GM13976 (cell line): ENCODE measurements at regions not wholly inside any gene's neighbourhood (a gene's known extent, or its start where the extent isn't known, plus 50 kb on each side); places are given as distances from the start of the nearest gene placed in this dataset.
"Not testable (repeated sequence)": the region's sequence is repeated elsewhere in the genome, so short reads cannot be mapped to it uniquely, and the experiment has no call there.

Source experiments
- DNase-seq: peaks from one replicate; pipeline ENCODE4 v3.0.0; 2012; ENCODE audit warnings: low spot score
- CTCF ChIP-seq: IDR thresholded peaks from 2 replicates; pipeline ENCODE4 v1.5.1; 2012; ENCODE audit warnings: borderline replicate concordance, mild to moderate bottlenecking; ENCODE audit not compliant: insufficient read depth; ENCODE audit errors: extremely low read depth, missing control alignments, control extremely low read depth
- in situ Hi-C: fragments of 300-500 bp; cut with MboI; formaldehyde crosslinking; loops from one replicate; pipeline ENCODE4 v1.12.0; 2022; ENCODE audit warnings: low sequenced_read_pairs, mixed read lengths, inconsistent platforms; ENCODE audit not compliant: unreplicated experiment

GRCh38 chr17:30589431-30589830, 112.2 kb downstream of the GOSR1 start:
- TF ChIP-seq CTCF: no peak
- in situ Hi-C loops: no loop called here
- no peak for DNase-seq

DNA sequence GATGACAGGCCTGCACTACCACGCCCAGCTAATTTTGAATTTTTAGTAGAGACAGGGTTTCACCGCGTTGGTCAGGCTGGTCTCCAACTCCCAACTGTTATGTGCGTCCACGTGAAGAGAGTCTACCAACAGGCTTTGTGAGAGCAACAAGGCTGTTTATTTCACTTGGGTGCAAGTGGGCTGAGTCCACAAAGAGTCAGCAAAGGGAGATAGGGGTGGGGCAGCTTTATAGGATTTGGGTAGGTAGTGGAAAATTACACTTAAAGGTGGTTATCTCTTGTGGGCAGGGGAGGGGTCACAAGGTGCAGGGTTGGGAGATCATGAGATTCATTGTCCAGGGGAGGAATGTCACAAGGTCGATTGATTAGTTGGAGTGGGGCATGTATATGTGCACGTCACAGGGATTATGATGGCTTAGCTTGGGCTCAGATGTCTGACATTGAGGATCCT, 111.6 kb downstream of the GOSR1 start:
- DNase-seq: no peak
- in situ Hi-C loops: no loop called here
- no peak for TF ChIP-seq CTCF

- no peak for DNase-seq
- in situ Hi-C loops: no loop called here
- no peak for TF ChIP-seq CTCF
These were observed 109.8 kb downstream of the GOSR1 start for GRCh38 chr17:30586818-30587595.

DNA sequence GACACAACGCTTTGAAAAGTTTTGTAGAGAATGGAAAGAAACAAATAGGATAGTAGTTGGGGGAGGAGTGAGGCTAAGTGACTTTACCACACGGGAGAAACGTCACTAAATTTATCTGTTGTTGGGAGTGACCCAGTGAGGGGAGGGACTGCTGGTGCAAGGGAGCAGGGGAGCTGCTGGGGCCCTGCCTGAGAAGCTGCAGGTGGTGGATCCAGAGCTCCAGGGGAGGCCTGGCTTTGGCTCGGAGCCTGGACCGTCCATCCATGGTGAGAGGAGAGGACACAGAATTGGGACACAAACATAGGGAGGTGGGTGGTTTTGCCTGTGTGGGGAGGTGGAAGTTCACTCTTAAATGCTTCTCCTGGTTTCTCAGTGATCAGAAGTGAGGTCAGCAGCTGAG, 107.6 kb downstream of the GOSR1 start:
- no peak for DNase-seq
- TF ChIP-seq CTCF: no peak
- in situ Hi-C loops: no loop called here

GRCh38 chr17:30580916-30581315, 103.7 kb downstream of the GOSR1 start:
- DNase-seq: no peak
- in situ Hi-C loops: no loop called here

DNA sequence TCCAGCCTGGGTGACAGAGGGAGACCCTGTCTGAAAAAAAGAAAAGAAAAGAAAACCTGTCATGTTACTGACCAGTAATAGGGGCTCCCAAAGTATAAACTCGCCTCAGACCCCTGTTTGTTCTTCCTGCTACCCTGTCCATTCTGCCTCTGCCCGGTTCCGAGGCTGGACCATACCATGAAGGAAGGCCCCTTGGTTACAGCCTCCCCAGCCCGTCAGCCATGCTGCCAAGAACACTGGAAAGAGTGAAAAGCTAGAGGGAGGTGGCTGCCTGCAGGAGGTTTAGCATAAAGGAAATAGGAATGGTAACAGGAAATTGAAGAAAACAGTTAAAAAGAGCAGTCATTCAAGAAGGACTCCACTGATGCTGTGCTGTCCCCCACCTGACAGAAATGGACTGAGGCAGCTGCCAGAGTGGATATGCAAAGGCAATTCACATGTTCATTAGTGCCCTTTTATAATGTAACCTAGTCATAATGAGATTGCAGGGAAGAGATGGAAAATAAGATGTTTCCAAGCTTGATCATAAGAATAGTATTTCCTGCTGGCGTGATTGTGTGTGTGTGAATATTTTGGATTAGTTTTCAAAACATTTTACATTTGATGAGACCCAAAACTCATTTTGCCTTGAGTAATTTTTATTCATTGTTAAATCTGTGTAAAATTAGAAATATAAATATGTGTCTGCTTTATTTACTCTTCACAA, 102.6 kb downstream of the GOSR1 start:
- in situ Hi-C loops: no loop called here
- DNase-seq: no peak
- no peak for TF ChIP-seq CTCF

More at GRCh38 chr17:30580916-30581315, 103.7 kb downstream of the GOSR1 start:
- no peak for TF ChIP-seq CTCF

DNA sequence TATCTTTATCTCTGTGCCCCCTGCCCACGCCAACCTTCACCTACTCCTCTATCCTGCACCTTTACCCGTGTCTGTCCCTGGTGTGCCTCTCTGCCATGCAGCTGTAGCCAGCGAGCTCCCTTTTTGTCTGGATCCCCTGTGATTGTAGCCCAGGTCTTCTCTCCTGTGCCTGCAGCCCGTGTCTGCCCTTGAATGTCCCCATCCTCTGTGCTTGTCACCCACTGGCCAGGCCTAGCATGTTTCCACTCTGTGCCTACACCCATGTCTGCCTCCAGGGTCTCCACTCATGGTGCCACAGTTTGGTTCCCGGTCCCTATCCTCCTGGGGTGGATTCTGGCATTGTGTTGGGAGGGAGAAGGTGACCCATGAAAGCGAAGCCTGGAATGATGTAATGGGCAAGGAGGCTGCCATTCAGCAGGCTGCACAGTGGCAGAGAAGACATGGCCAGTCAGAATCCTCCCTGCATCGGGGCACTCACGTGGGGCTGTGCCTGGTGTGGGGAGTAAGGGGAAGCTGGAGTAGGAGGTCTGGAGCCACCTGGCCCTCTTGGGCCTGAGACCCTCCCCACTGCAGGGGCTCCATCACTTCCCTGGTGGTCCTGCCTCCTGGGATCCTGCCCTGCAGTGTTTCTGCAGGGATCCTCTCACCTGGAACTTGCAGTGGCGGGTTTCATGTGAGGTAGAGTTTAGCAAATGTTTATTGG, 101.0 kb downstream of the GOSR1 start:
- DNase-seq, in situ Hi-C loops: not testable (repeated sequence)
